ENCODE measurements at regions not wholly inside any gene's neighbourhood (a gene's known extent, or its start where the extent isn't known, plus 50 kb on each side); places are given as distances from the start of the nearest gene placed in this dataset.

GRCh38 chr2:180169474-180169873 lies 162.4 kb upstream of the CWC22 start:
- Histone ChIP-seq H3K4me1 (replicated peaks in 1 of 2) (no peaks in the 10 kb centered on the region), H3K27ac (no peak overlapping the region), H3K4me3 (no peak overlapping the region)
- in situ Hi-C loops (cut with MboI; ENCODE audit: low pct_unique_long_range_greater_than_20kb in 2 of 9, low sequenced_read_pairs in 9 of 9, unreplicated experiment in 9 of 9), result no loop called here
- peak in 2 of 8 experiments; percentile 20 to 45 for ATAC-seq (replicated peaks in 6 of 8)

- no peak overlapping the region for H3K4me3 ChIP-seq
- no peaks in the 10 kb centered on the region for H3K4me1 ChIP-seq (replicated peaks in 1 of 2)
- no peak overlapping the region for H3K27ac ChIP-seq
- in situ Hi-C loops (cut with MboI; ENCODE audit: low pct_unique_long_range_greater_than_20kb in 2 of 9, low sequenced_read_pairs in 9 of 9, unreplicated experiment in 9 of 9), result no loop called here
- no peak for ATAC-seq (replicated peaks in 6 of 8)
- WGBS, 10 experiments, result 28 to 100% (median 91%) methylated on average over 2 of the region's 2 CpGs
These were observed 154.3 kb upstream of the CWC22 start for GRCh38 chr2:180161415-180161814.

- no peak for ATAC-seq (replicated peaks in 6 of 8)
- Histone ChIP-seq H3K27ac (no peak overlapping the region), H3K4me3 (no peak overlapping the region), H3K4me1 (replicated peaks in 1 of 2) (no peaks in the 10 kb centered on the region)
- in situ Hi-C loops (cut with MboI; ENCODE audit: low pct_unique_long_range_greater_than_20kb in 2 of 9, low sequenced_read_pairs in 9 of 9, unreplicated experiment in 9 of 9), result no loop called here
- WGBS, 10 experiments, result 33 to 100% (median 73%) methylated on average over 1 to 2 of the region's 2 CpGs; no CpG with 5 or more reads in 2 of the 10 experiments
These were observed 152.8 kb upstream of the CWC22 start for GRCh38 chr2:180159921-180160320.

- Histone ChIP-seq H3K27ac (no peak overlapping the region), H3K4me3 (no peak overlapping the region), H3K4me1 (replicated peaks in 1 of 2) (no peaks in the 10 kb centered on the region)
- ATAC-seq (replicated peaks in 6 of 8), result no peak
- WGBS, 10 experiments, result 20 to 100% (median 71%) methylated on average over 1 to 2 of the region's 2 CpGs; no CpG with 5 or more reads in 1 of the 10 experiments
- in situ Hi-C loops (cut with MboI; ENCODE audit: low pct_unique_long_range_greater_than_20kb in 2 of 9, low sequenced_read_pairs in 9 of 9, unreplicated experiment in 9 of 9), result no loop called here
These were observed 151.9 kb upstream of the CWC22 start for GRCh38 chr2:180158961-180159360.

GRCh38 chr2:180156651-180157050 lies 149.6 kb upstream of the CWC22 start:
- Histone ChIP-seq H3K4me1 (replicated peaks in 1 of 2) (no peaks in the 10 kb centered on the region), H3K4me3 (no peak overlapping the region), H3K27ac (no peak overlapping the region)
- ATAC-seq (replicated peaks in 6 of 8), result no peak
- in situ Hi-C loops (cut with MboI; ENCODE audit: low pct_unique_long_range_greater_than_20kb in 2 of 9, low sequenced_read_pairs in 9 of 9, unreplicated experiment in 9 of 9), result no loop called here

GRCh38 chr2:180150606-180151005 lies 143.5 kb upstream of the CWC22 start:
- Histone ChIP-seq H3K27ac (no peak overlapping the region), H3K4me3 (no peak overlapping the region), H3K4me1 (replicated peaks in 1 of 2) (no peaks in the 10 kb centered on the region)
- ATAC-seq (replicated peaks in 6 of 8), result peak in 2 of 8 experiments; percentile 34 to 73
- in situ Hi-C loops (cut with MboI; ENCODE audit: low pct_unique_long_range_greater_than_20kb in 2 of 9, low sequenced_read_pairs in 9 of 9, unreplicated experiment in 9 of 9), result no loop called here
- 0 to 100% (median 72%) methylated on average over 1 of the region's 1 CpG for WGBS, 10 experiments

- no peak overlapping the region for H3K27ac ChIP-seq
- ATAC-seq (replicated peaks in 6 of 8), result no peak
- H3K4me1 ChIP-seq (replicated peaks in 1 of 2), result no peaks in the 10 kb centered on the region
- 16 to 75% (median 46%) methylated on average over 1 to 2 of the region's 2 CpGs for WGBS, 10 experiments
- no peak overlapping the region for H3K4me3 ChIP-seq
- in situ Hi-C loops (cut with MboI; ENCODE audit: low pct_unique_long_range_greater_than_20kb in 2 of 9, low sequenced_read_pairs in 9 of 9, unreplicated experiment in 9 of 9), result loop anchor here in 3 of 9 experiments (25.0 kb wide), 3 partner anchors 216 to 941 kb away; no protein-coding TSS in a partner anchor
These were observed 139.4 kb upstream of the CWC22 start for GRCh38 chr2:180146541-180146940.

GRCh38 chr2:180146114-180146513 lies 139.0 kb upstream of the CWC22 start:
- Histone ChIP-seq H3K4me1 (replicated peaks in 1 of 2) (no peaks in the 10 kb centered on the region), H3K4me3 (no peak overlapping the region), H3K27ac (no peak overlapping the region)
- WGBS, 10 experiments, result 14 to 100% (median 84%) methylated on average over 1 of the region's 1 CpG; no CpG with 5 or more reads in 2 of the 10 experiments
- in situ Hi-C loops (cut with MboI; ENCODE audit: low pct_unique_long_range_greater_than_20kb in 2 of 9, low sequenced_read_pairs in 9 of 9, unreplicated experiment in 9 of 9), result loop anchor here in 3 of 9 experiments (25.0 kb wide), 3 partner anchors 216 to 941 kb away; no protein-coding TSS in a partner anchor
- no peak for ATAC-seq (replicated peaks in 6 of 8)

GRCh38 chr2:180145163-180145562 lies 138.1 kb upstream of the CWC22 start:
- Histone ChIP-seq H3K4me1 (replicated peaks in 1 of 2) (no peaks in the 10 kb centered on the region), H3K27ac (no peak overlapping the region), H3K4me3 (no peak overlapping the region)
- no peak for ATAC-seq (replicated peaks in 6 of 8)
- in situ Hi-C loops (cut with MboI; ENCODE audit: low pct_unique_long_range_greater_than_20kb in 2 of 9, low sequenced_read_pairs in 9 of 9, unreplicated experiment in 9 of 9), result loop anchor here in 3 of 9 experiments (25.0 kb wide), 3 partner anchors 217 to 942 kb away; no protein-coding TSS in a partner anchor
- WGBS, 10 experiments, result 71 to 100% (median 90%) methylated on average over 1 to 5 of the region's 5 CpGs; no CpG with 5 or more reads in 3 of the 10 experiments

- H3K4me3 ChIP-seq, result no peak overlapping the region
- H3K4me1 ChIP-seq (replicated peaks in 1 of 2), result no peaks in the 10 kb centered on the region
- ATAC-seq (replicated peaks in 6 of 8), result no peak
- in situ Hi-C loops (cut with MboI; ENCODE audit: low pct_unique_long_range_greater_than_20kb in 2 of 9, low sequenced_read_pairs in 9 of 9, unreplicated experiment in 9 of 9), result loop anchor here in 3 of 9 experiments (25.0 kb wide), 3 partner anchors 218 to 943 kb away; no protein-coding TSS in a partner anchor
- H3K27ac ChIP-seq, result no peak overlapping the region
These were observed 137.3 kb upstream of the CWC22 start for GRCh38 chr2:180144338-180144813.

GRCh38 chr2:180143633-180144337 lies 136.7 kb upstream of the CWC22 start:
- in situ Hi-C loops (cut with MboI; ENCODE audit: low pct_unique_long_range_greater_than_20kb in 2 of 9, low sequenced_read_pairs in 9 of 9, unreplicated experiment in 9 of 9), result loop anchor here in 3 of 9 experiments (25.0 kb wide), 3 partner anchors 219 to 944 kb away; no protein-coding TSS in a partner anchor
- no peak for ATAC-seq (replicated peaks in 6 of 8)
- WGBS, 10 experiments, result 67 to 100% (median 83%) methylated on average over 1 to 5 of the region's 5 CpGs; no CpG with 5 or more reads in 1 of the 10 experiments
- no peak overlapping the region for H3K4me3 ChIP-seq
- H3K27ac ChIP-seq, result no peak overlapping the region
- no peaks in the 10 kb centered on the region for H3K4me1 ChIP-seq (replicated peaks in 1 of 2)

- ATAC-seq (replicated peaks in 6 of 8), result no peak
- in situ Hi-C loops (cut with MboI; ENCODE audit: low pct_unique_long_range_greater_than_20kb in 2 of 9, low sequenced_read_pairs in 9 of 9, unreplicated experiment in 9 of 9), result loop anchor here in 3 of 9 experiments (25.0 kb wide), 3 partner anchors 221 to 946 kb away; no protein-coding TSS in a partner anchor
- 40 to 94% (median 83%) methylated on average over 1 to 2 of the region's 2 CpGs; no CpG with 5 or more reads in 1 of the 10 experiments for WGBS, 10 experiments
- Histone ChIP-seq H3K27ac (no peak overlapping the region), H3K4me1 (replicated peaks in 1 of 2) (no peaks in the 10 kb centered on the region), H3K4me3 (no peak overlapping the region)
These were observed 134.5 kb upstream of the CWC22 start for GRCh38 chr2:180141600-180141999.

GRCh38 chr2:180133736-180134135 lies 126.6 kb upstream of the CWC22 start:
- in situ Hi-C loops (cut with MboI; ENCODE audit: low pct_unique_long_range_greater_than_20kb in 2 of 9, low sequenced_read_pairs in 9 of 9, unreplicated experiment in 9 of 9), result loop anchor here in 3 of 9 experiments (25.0 kb wide), 3 partner anchors 229 to 954 kb away; no protein-coding TSS in a partner anchor
- Histone ChIP-seq H3K4me1 (replicated peaks in 1 of 2) (peaks cover 0 to 5% of the 10 kb centered on the region in 2 donors), H3K4me3 (no peak overlapping the region), H3K27ac (no peak overlapping the region)
- ATAC-seq (replicated peaks in 6 of 8), result peak in 2 of 8 experiments; percentile 28 to 36
- WGBS, 10 experiments, result 0 to 83% (median 40%) methylated on average over 1 of the region's 1 CpG; no CpG with 5 or more reads in 3 of the 10 experiments
